ENCODE measurements at regions not wholly inside any gene's neighbourhood (a gene's known extent, or its start where the extent isn't known, plus 50 kb on each side); places are given as distances from the start of the nearest gene placed in this dataset.
"Not testable (repeated sequence)": the region's sequence is repeated elsewhere in the genome, so short reads cannot be mapped to it uniquely, and the experiment has no call there.

DNA sequence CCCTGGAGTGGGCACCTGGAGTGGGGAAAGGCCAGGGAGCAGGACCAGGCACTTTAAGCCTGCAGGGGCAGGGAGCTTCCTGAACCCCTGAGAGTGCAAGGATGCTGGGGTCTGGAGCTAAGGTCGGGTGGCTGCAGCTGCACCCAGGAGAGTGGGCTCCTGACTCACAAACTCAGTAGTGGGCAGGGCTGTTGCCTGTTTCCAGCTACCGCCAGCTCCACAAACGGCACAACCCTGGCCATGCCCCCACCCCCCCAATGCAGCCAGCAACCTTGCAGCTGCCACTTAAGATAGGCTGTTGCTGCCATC is 688.8 kb downstream of the NYAP2 start:
- TF ChIP-seq, protein P1, sequence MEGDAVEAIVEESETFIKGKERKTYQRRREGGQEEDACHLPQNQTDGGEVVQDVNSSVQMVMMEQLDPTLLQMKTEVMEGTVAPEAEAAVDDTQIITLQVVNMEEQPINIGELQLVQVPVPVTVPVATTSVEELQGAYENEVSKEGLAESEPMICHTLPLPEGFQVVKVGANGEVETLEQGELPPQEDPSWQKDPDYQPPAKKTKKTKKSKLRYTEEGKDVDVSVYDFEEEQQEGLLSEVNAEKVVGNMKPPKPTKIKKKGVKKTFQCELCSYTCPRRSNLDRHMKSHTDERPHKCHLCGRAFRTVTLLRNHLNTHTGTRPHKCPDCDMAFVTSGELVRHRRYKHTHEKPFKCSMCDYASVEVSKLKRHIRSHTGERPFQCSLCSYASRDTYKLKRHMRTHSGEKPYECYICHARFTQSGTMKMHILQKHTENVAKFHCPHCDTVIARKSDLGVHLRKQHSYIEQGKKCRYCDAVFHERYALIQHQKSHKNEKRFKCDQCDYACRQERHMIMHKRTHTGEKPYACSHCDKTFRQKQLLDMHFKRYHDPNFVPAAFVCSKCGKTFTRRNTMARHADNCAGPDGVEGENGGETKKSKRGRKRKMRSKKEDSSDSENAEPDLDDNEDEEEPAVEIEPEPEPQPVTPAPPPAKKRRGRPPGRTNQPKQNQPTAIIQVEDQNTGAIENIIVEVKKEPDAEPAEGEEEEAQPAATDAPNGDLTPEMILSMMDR (conservative IDR thresholded peaks at IDR 0.05), result no peak
- TF ChIP-seq ZFX (IDR thresholded peaks at IDR 0.05), result no peak
- no peak overlapping the region for H3K27ac ChIP-seq

DNA sequence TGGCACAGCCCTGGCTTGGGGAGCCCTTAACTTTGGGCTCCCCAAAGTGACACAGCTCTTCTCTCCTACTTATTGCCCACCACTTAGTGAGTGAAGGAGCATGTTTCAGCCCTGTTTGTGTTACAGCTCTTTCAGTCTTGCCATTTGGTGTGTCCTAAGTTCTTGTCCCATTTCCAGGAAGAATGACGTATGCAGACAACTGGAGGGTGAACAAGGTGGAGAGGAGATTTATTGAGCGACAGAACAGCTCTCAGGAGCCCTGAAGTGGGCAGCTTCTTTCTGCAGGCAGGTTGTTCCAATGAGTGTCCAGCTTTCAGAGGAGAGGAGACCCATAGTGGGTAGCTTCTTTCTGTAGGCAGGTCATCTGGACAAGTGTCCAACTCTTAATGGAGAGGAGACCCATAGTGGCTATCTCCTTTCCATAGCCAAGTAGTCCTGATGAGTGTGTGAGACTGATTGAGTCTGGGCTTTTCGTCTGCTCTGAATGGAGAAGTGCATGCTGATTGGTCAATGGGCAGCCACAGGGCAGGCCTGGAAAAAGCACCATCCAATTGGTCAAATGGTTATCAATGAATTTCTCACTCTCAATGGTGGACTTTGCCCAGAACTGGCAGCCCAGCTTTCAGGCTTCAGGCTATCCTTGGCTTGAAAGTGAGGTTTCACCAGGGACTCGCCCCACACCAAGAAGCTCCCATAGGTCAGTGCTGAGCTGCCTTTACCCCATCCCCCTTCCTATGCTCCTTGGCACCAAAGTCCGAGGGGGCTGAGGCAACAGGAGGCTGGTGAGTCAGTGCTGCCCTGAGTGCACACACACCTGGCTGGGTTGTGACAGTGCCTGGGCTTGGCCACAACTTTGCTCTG is 688.2 kb downstream of the NYAP2 start:
- H3K27ac ChIP-seq, result no peak overlapping the region
- TF ChIP-seq ZFX (IDR thresholded peaks at IDR 0.05), result no peak
- TF ChIP-seq, protein P1 (conservative IDR thresholded peaks at IDR 0.05), result no peak

DNA sequence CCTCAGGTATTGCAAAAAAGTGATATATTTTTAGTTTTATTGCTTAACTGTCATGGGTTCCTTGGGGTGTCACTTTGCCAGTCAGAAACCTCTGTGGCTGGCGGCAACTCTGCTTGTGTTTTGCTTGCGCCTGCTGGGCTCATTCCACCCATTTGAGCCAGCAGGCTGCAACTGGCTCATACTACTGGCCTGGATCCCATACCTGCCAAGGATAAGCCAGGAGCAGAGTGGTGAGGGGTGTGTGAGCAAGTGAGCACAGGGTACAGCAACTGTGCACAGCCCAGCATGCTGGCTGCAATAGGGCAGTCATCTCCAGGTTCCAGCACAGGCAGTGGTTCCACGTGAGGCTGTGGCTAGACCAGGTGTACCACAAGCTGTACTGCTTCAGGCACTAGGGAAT is 687.5 kb downstream of the NYAP2 start:
- TF ChIP-seq ZFX (IDR thresholded peaks at IDR 0.05), result no peak
- TF ChIP-seq, protein P1 (conservative IDR thresholded peaks at IDR 0.05), result no peak
- no peak overlapping the region for H3K27ac ChIP-seq

DNA sequence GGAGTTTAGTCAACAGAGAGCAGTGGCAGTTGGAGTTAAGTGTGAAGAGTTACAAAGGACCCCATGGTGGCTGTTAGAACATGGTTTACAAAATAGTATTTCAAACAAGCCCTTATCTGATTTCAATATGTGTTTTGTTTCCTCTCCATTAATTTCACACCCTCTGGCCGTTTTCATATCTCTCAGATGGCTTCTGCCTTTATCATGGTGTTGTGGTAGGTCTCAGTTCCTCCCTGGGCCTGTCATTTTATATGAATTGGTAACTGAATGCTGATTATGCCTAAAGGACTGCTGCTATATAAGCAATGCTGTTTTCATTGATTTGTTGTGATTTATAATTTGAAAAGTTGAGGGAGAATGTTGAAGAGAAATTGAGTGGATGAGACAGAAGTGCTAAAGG is 686.7 kb downstream of the NYAP2 start:
- TF ChIP-seq ZFX (IDR thresholded peaks at IDR 0.05), result no peak
- TF ChIP-seq, protein P1 (conservative IDR thresholded peaks at IDR 0.05), result no peak
- no peak overlapping the region for H3K27ac ChIP-seq

DNA sequence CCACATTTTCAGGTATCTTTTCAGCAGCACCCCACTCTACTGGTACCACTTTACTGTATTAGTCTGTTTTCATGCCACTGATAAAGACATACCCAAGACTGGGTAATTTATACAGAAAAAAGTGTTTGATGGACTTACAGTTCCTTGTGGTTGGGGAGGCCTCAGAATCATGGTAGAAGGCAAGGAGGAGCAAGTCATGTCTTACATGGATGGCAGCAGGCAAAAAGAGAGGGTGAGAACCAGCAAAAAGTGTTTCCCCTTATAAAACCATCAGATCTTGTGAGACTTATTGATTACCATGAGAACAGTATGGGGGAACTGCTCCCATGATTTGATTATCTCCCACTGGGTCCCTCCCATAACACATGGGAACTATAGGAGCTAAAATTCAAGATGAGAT is 685.9 kb downstream of the NYAP2 start:
- H3K27ac ChIP-seq, result not testable (repeated sequence)

DNA sequence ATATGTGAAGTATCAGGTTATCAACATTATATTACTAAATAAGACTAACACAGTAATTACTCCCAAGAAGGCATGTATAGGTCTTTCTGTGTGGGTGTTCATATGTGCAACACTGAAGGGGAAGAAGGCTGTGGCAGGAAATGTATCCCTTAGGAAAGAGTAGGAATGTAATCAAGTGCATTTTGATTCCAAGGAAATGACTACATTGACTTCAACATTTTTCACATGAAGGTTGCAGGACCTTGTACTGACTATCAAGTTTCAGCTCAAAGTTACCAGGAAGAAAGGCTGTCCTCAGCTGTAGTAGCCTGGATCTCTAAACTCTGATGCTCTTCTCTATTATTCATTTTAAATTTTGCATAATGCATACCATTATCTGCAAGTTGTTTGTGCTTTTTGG is 680.8 kb downstream of the NYAP2 start:
- TF ChIP-seq, protein P1 (conservative IDR thresholded peaks at IDR 0.05), result no peak
- H3K27ac ChIP-seq, result no peak overlapping the region

DNA sequence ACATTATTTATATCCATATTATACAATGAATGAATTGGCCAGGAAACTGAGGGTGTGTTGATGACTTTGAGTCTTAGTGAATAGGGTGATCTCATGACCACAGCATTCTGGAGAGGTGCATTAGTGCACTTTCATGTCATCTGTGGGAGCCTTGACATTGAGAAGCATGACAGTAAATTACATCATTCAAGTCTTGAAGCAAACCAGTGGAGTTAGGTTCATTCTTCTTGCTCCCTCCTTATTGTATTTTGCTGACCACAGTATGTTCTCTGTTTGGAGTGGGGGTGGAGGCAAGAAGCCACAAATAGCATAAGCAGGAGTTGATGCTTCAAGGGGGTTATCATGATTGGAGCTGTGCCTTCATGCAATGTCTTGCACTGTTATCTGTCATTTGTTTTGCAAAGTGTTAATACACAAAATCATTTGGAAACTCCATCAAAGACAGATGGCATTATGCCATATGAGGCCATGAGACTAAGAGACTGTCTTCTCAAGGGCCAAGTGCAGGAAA is 680.2 kb downstream of the NYAP2 start:
- no peak overlapping the region for H3K27ac ChIP-seq
- TF ChIP-seq, protein P1 (conservative IDR thresholded peaks at IDR 0.05), result no peak
- no peak for TF ChIP-seq ZFX (IDR thresholded peaks at IDR 0.05)

DNA sequence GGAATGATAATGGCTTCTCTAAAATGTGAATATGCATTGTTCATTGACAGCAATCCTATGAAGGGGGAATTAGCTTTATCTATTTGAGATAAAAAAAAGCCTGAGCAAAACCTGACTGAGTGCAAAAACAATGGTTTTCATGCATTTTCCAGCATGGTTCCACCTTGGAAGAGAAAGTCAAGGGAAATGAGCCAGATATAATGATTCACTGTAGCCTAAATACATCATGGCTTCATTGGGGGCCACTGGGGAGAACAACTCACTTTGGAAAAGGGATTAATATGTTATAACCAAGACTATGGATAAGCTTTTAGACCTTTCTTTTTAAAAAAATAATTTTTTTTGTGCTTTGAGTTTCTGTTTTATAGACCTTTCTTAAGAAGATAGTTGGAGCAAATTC is 679.7 kb downstream of the NYAP2 start:
- no peak overlapping the region for H3K27ac ChIP-seq
- TF ChIP-seq ZFX (IDR thresholded peaks at IDR 0.05), result no peak
- TF ChIP-seq, protein P1 (conservative IDR thresholded peaks at IDR 0.05), result no peak
